GM12878 (cell line): ENCODE measurements at regions not wholly inside any gene's neighbourhood (a gene's known extent, or its start where the extent isn't known, plus 50 kb on each side); places are given as distances from the start of the nearest gene placed in this dataset.

Experiments used
- ATAC-seq: fragments of 200-7000 bp; cut with Tn5 transposase; 3 replicates; pipeline ENCODE4 v1.9.1; 2020; ENCODE audit warnings: mild to moderate bottlenecking, moderate library complexity
- BruUV-seq: library from RNA; stranded (reverse); fragments of 400-500 nt; replicated peaks from 2 replicates; lab custom pipeline; 2021; lab: Mats Ljungman, UMichigan
- CTCF ChIA-PET: fragments of 300-600 bp; sonication (Branson Sonifier 250); formaldehyde crosslinking; extraction: SDS; loops from one replicate; lab custom pipeline; 2021; ENCODE audit warnings: inconsistent platforms; lab: Yijun Ruan, JAX
- POLR2A ChIA-PET: fragments of 350-600 bp; formaldehyde crosslinking; extraction: SDS; loops from one replicate; lab custom pipeline; 2021; ENCODE audit warnings: inconsistent platforms; lab: Charles Lee
- RAD21 ChIA-PET: fragments of 300-600 bp; sonication (Branson Sonifier 250); formaldehyde crosslinking; loops from one replicate; lab custom pipeline; 2023; ENCODE audit warnings: antibody characterized with exemption; ENCODE audit not compliant: unreplicated experiment; lab: Charles Lee
- SMC1A ChIA-PET: fragments of 300-600 bp; sonication (Branson Sonifier 250); formaldehyde crosslinking; loops from one replicate; lab custom pipeline; 2023; ENCODE audit not compliant: unreplicated experiment, uncharacterized antibody; lab: Charles Lee
- DNase-seq: peaks from one replicate; pipeline ENCODE4 v3.0.0-alpha.2; 2011; ENCODE audit warnings: low read depth, low spot score
- FAIRE-seq: peaks from 3 replicates; lab custom pipeline; 2011; peaks lifted over from hg19 to GRCh38; lab: Jason Lieb, UNC
- H2AFZ ChIP-seq: 2 replicates; pipeline ENCODE4 v1.6.0; 2011; ENCODE audit warnings: low read depth, low read length, control low read depth; ENCODE audit not compliant: control insufficient read depth
- H3K27ac ChIP-seq: 2 replicates; pipeline ENCODE4 v1.5.1; 2011; ENCODE audit warnings: control low read depth; ENCODE audit not compliant: control insufficient read depth, insufficient read depth
- H3K27me3 ChIP-seq, 2 experiments: replicated peaks in 1 of 2; 2 replicates each; pipeline versions ENCODE4 v1.6.0 to v1.6.1; 2011; ENCODE audit warnings: low read length in 1 of 2; ENCODE audit not compliant: control insufficient read depth in 2 of 2, insufficient read depth in 2 of 2
- H3K36me3 ChIP-seq, 2 experiments: 2 replicates each; pipeline ENCODE4 v1.5.1; 2011; ENCODE audit warnings: low read length in 1 of 2; ENCODE audit not compliant: control insufficient read depth in 2 of 2, insufficient read depth in 2 of 2
- H3K4me1 ChIP-seq: 2 replicates; pipeline ENCODE4 v1.6.1; 2011; ENCODE audit warnings: mild to moderate bottlenecking, low read length, moderate library complexity, mixed read lengths; ENCODE audit not compliant: control insufficient read depth, insufficient read depth
- H3K4me2 ChIP-seq: 2 replicates; pipeline ENCODE4 v1.6.0; 2011; ENCODE audit warnings: control low read depth; ENCODE audit not compliant: control insufficient read depth, insufficient read depth
- H3K4me3 ChIP-seq: fragments of 200-600 bp; sonication (generic); 2 replicates; pipeline ENCODE4 v1.5.1; 2016
- H3K79me2 ChIP-seq: 2 replicates; pipeline ENCODE4 v1.6.0; 2011; ENCODE audit warnings: low read length; ENCODE audit not compliant: control insufficient read depth, insufficient read depth
- H3K9ac ChIP-seq: 2 replicates; pipeline ENCODE4 v1.8.0; 2011; ENCODE audit warnings: low read length, control low read depth, mixed read lengths; ENCODE audit not compliant: control insufficient read depth, insufficient read depth
- H3K9me3 ChIP-seq: replicated peaks from 3 replicates; pipeline ENCODE4 v1.5.1; 2011; ENCODE audit warnings: mild to moderate bottlenecking, low read length; ENCODE audit not compliant: control insufficient read depth, insufficient read depth
- H4K20me1 ChIP-seq: 2 replicates; pipeline ENCODE4 v1.6.0; 2011; ENCODE audit not compliant: control insufficient read depth, insufficient read depth
- ATF3 ChIP-seq: IDR thresholded peaks from 2 replicates; pipeline ENCODE4 v1.6.1; 2011; ENCODE audit warnings: low read depth, mild to moderate bottlenecking, low read length, moderate library complexity, borderline replicate concordance; ENCODE audit errors: extremely low read depth
- CEBPB ChIP-seq, 2 experiments: fragments of 150-350 bp in 1 of 2; IDR thresholded peaks; 2 replicates each; pipeline ENCODE4 v1.6.1; 2012 to 2014; ENCODE audit warnings: low read depth in 2 of 2, low read length in 2 of 2, borderline replicate concordance in 1 of 2, inconsistent platforms in 1 of 2
- CUX1 ChIP-seq: IDR thresholded peaks from 2 replicates; pipeline ENCODE4 v1.6.1; 2012; ENCODE audit warnings: improper control_type of control experiment, low read depth, low read length; ENCODE audit not compliant: insufficient replicate concordance
- EED ChIP-seq: sonication (generic); IDR thresholded peaks from 2 replicates; pipeline ENCODE4 v1.6.1; 2016; ENCODE audit warnings: antibody characterized with exemption, low read depth
- HDAC2 ChIP-seq: fragments of 200-600 bp; sonication (generic); IDR thresholded peaks from 2 replicates; pipeline ENCODE4 v1.6.1; 2017
- PRDM15 ChIP-seq: fragments of 450-650 bp; formaldehyde crosslinking; IDR thresholded peaks from 2 replicates; pipeline ENCODE4 v1.4.0; 2020; ENCODE audit warnings: mild to moderate bottlenecking, moderate library complexity
- RELB ChIP-seq: fragments of 450-650 bp; IDR thresholded peaks from 2 replicates; pipeline ENCODE4 v1.6.1; 2017; ENCODE audit warnings: low read depth, mild to moderate bottlenecking, moderate library complexity
- SIX5 ChIP-seq: IDR thresholded peaks from 2 replicates; pipeline ENCODE4 v1.6.1; 2011; ENCODE audit warnings: mild to moderate bottlenecking, low read depth, low read length, moderate library complexity; ENCODE audit not compliant: severe bottlenecking
- ZBTB11 ChIP-seq: fragments of 450-650 bp; formaldehyde crosslinking; IDR thresholded peaks from 2 replicates; pipeline ENCODE4 v1.5.0; 2022; ENCODE audit warnings: mild to moderate bottlenecking, missing genetic modification characterization
- WGBS: methylation state at CpG from one replicate; pipeline ENCODE4 v1.1.6; 2016; ENCODE audit warnings: low lambda C conversion rate; ENCODE audit not compliant: insufficient replicate concordance, insufficient coverage; ENCODE audit errors: missing lambda C conversion rate; 5-methylcytosine and 5-hydroxymethylcytosine counted together
- in situ Hi-C: fragments of 300-500 bp; cut with MboI; formaldehyde crosslinking; loops from 9 replicates; pipeline ENCODE4 v1.14.3; 2018; ENCODE audit warnings: mixed read lengths
- intact Hi-C: fragments of 100-400 bp; cut with micrococcal nuclease; formaldehyde crosslinking; loops from one replicate; pipeline ENCODE4 v1.14.2; 2022; ENCODE audit not compliant: unreplicated experiment

GRCh38 chr6:145539831-145540230 lies 195.5 kb downstream of the EPM2A start:
- Histone ChIP-seq H3K27ac (no peak overlapping the region), H3K9me3 (no peaks in the 10 kb centered on the region), H3K4me3 (no peak overlapping the region), H3K4me1 (no peaks in the 10 kb centered on the region), H3K79me2 (no peaks in the 10 kb centered on the region), H4K20me1 (no peaks in the 10 kb centered on the region), H3K36me3 (no peaks in the 10 kb centered on the region), H3K27me3 (no peaks in the 10 kb centered on the region), H3K4me2 (no peak overlapping the region), H2AFZ (no peak overlapping the region), H3K9ac (no peak overlapping the region)
- DNase-seq (no peak), FAIRE-seq (no peak), ATAC-seq (no peak)
- no TSS peak for BruUV-seq
- CTCF ChIA-PET: interaction anchor here (0.7 kb wide), 1 partner anchor 38 kb away, joined by 3 read pairs; no protein-coding TSS in a partner anchor
- RAD21 ChIA-PET: no interaction called here
- SMC1A ChIA-PET: no interaction called here
- in situ Hi-C loops: no loop called here
- intact Hi-C loops: no loop called here
- 45% methylated on average over 3 of the region's 3 CpGs for WGBS
- POLR2A ChIA-PET: no interaction called here
- TF ChIP-seq PRDM15 (CRISPR knock-in tag): no peak
- TF ChIP-seq SIX5: no peak
- no peak for TF ChIP-seq ZBTB11 (CRISPR knock-in tag)
- TF ChIP-seq RELB: no peak
- no peak for TF ChIP-seq EED
- TF ChIP-seq HDAC2: no peak
- no peak for TF ChIP-seq CEBPB (IDR thresholded peaks at IDR 0.05; ENCODE audit: borderline replicate concordance in 1 of 2, low read depth in 2 of 2, low read length in 2 of 2)
- no peak for TF ChIP-seq ATF3
- TF ChIP-seq CUX1: no peak
